Transverse colon (tissue), 4 donors: ENCODE measurements at regions not wholly inside any gene's neighbourhood (a gene's known extent, or its start where the extent isn't known, plus 50 kb on each side); places are given as distances from the start of the nearest gene placed in this dataset.

Source experiments
- DNase-seq: peaks from one replicate; pipeline ENCODE4 v3.0.0-alpha.2; 2019
- H3K27ac ChIP-seq, 4 donors: fragments of 200-600 bp; sonication (generic); 2 replicates each; pipeline ENCODE4 v1.5.1; 2016 to 2018; ENCODE audit warnings: inconsistent platforms in 4 of 4
- H3K27me3 ChIP-seq: fragments of 200-600 bp; sonication (generic); 2 replicates; pipeline ENCODE4 v1.5.1; 2017; ENCODE audit warnings: inconsistent platforms
- H3K36me3 ChIP-seq, 4 donors: fragments of 200-600 bp; sonication (generic); 2 replicates each; pipeline ENCODE4 v1.5.1; 2017 to 2019; ENCODE audit warnings: inconsistent platforms in 4 of 4
- H3K4me1 ChIP-seq, 4 donors: fragments of 200-600 bp; sonication (generic); 2 replicates each; pipeline ENCODE4 v1.5.1; 2017 to 2020; ENCODE audit warnings: inconsistent platforms in 4 of 4
- H3K4me3 ChIP-seq, 4 donors: fragments of 200-600 bp; sonication (generic); 1 replicate in 1 of 4; 2 replicates in 3 of 4; pipeline versions ENCODE4 v1.5.1 to v1.6.1; 2017 to 2019; ENCODE audit warnings: inconsistent platforms in 4 of 4
- H3K9me3 ChIP-seq, 2 donors: fragments of 200-600 bp; sonication (generic); 2 replicates each; pipeline ENCODE4 v1.5.1; 2017 to 2019; ENCODE audit warnings: inconsistent platforms in 2 of 2
- CTCF ChIP-seq, 5 experiments: fragments of 200-600 bp in 3 of 5; fragments of 450-650 bp in 2 of 5; sonication (generic) in 3 of 5; IDR thresholded peaks; 1 replicate in 2 of 5; 2 replicates in 3 of 5; pipeline ENCODE4 v1.5.1; 2016 to 2017; ENCODE audit warnings: antibody characterized with exemption in 5 of 5, inconsistent platforms in 3 of 5, mild to moderate bottlenecking in 2 of 5, moderate library complexity in 1 of 5
- EP300 ChIP-seq: sonication (generic); formaldehyde crosslinking; IDR thresholded peaks from one replicate; pipeline ENCODE4 v1.6.1; 2017; ENCODE audit warnings: antibody characterized with exemption, low read depth
- POLR2A ChIP-seq: fragments of 450-650 bp; IDR thresholded peaks from one replicate; pipeline ENCODE4 v1.6.1; 2016; ENCODE audit warnings: antibody characterized with exemption, mild to moderate bottlenecking, moderate library complexity
- POLR2AphosphoS5 ChIP-seq, 3 donors: sonication (generic); formaldehyde crosslinking; IDR thresholded peaks; one replicate each; pipeline ENCODE4 v1.6.1; 2016; ENCODE audit warnings: antibody characterized with exemption in 3 of 3
- WGBS, 2 donors: methylation state at CpG; one replicate each; pipeline ENCODE4 v1.1.5; 2018; ENCODE audit warnings: low coverage in 1 of 2; 5-methylcytosine and 5-hydroxymethylcytosine counted together
- in situ Hi-C, 4 donors: fragments of 200-750 bp; cut with MboI; loops; one replicate each; pipeline versions ENCODE4 v1.15.0 to v1.15.1; 2017; ENCODE audit warnings: low sequenced_read_pairs in 3 of 4, low pct_ligation_motif_present in 1 of 4, low pct_unique_long_range_greater_than_20kb in 1 of 4
- intact Hi-C: fragments of 100-400 bp; cut with DNase I; formaldehyde crosslinking; loops from one replicate; pipeline ENCODE4 v1.15.1; 2023; ENCODE audit warnings: low total_unique reads

- peaks cover 3% of the 10 kb centered on the region for H3K27me3 ChIP-seq
- intact Hi-C loops (no loop called here), in situ Hi-C loops (no loop called here)
- no peak overlapping the region for H3K27ac ChIP-seq
- DNase-seq: no peak
- no peaks in the 10 kb centered on the region for H3K4me1 ChIP-seq
- H3K36me3 ChIP-seq: no peaks in the 10 kb centered on the region
- TF ChIP-seq POLR2AphosphoS5 (IDR thresholded peaks at IDR 0.05) (no peak), CTCF (IDR thresholded peaks at IDR 0.05) (no peak), POLR2A (no peak), EP300 (no peak)
- 40 to 50% methylated on average over 1 to 5 of the region's 5 CpGs for WGBS, 2 donors
- no peak overlapping the region for H3K4me3 ChIP-seq
- H3K9me3 ChIP-seq: no peaks in the 10 kb centered on the region
Measured at GRCh38 chr20:61117725-61118124, 134.3 kb upstream of the CDH4 start.

GRCh38 chr20:61118429-61119224, 133.4 kb upstream of the CDH4 start:
- peaks cover 3% of the 10 kb centered on the region for H3K27me3 ChIP-seq
- in situ Hi-C loops: no loop called here
- no peaks in the 10 kb centered on the region for H3K36me3 ChIP-seq
- no peak overlapping the region for H3K27ac ChIP-seq
- WGBS, 2 donors: 74 to 80% methylated on average over 2 to 14 of the region's 14 CpGs
- DNase-seq: no peak
- H3K4me1 ChIP-seq: no peaks in the 10 kb centered on the region
- H3K4me3 ChIP-seq: no peak overlapping the region
- intact Hi-C loops: no loop called here
- TF ChIP-seq POLR2A: no peak
- TF ChIP-seq POLR2AphosphoS5 (IDR thresholded peaks at IDR 0.05): no peak
- no peak for TF ChIP-seq CTCF (IDR thresholded peaks at IDR 0.05)
- no peak for TF ChIP-seq EP300
- H3K9me3 ChIP-seq: no peaks in the 10 kb centered on the region

- intact Hi-C loops: no loop called here
- no peak overlapping the region for H3K4me3 ChIP-seq
- H3K9me3 ChIP-seq: no peaks in the 10 kb centered on the region
- in situ Hi-C loops: no loop called here
- no peak overlapping the region for H3K27ac ChIP-seq
- H3K4me1 ChIP-seq: no peaks in the 10 kb centered on the region
- 53 to 62% methylated on average over 5 to 10 of the region's 10 CpGs for WGBS, 2 donors
- TF ChIP-seq POLR2AphosphoS5 (IDR thresholded peaks at IDR 0.05) (no peak), CTCF (IDR thresholded peaks at IDR 0.05) (no peak), POLR2A (no peak), EP300 (no peak)
- DNase-seq: no peak
- H3K27me3 ChIP-seq: peaks cover 3% of the 10 kb centered on the region
- H3K36me3 ChIP-seq: no peaks in the 10 kb centered on the region
Measured at GRCh38 chr20:61119273-61119672, 132.8 kb upstream of the CDH4 start.

GRCh38 chr20:61119794-61120410, 132.2 kb upstream of the CDH4 start:
- Histone ChIP-seq H3K27me3 (peaks cover 3% of the 10 kb centered on the region), H3K27ac (no peak overlapping the region), H3K4me1 (no peaks in the 10 kb centered on the region), H3K4me3 (no peak overlapping the region), H3K36me3 (no peaks in the 10 kb centered on the region), H3K9me3 (no peaks in the 10 kb centered on the region)
- WGBS, 2 donors: 51 to 52% methylated on average over 12 of the region's 12 CpGs
- DNase-seq: no peak
- in situ Hi-C loops (no loop called here), intact Hi-C loops (no loop called here)
- TF ChIP-seq POLR2A (no peak), EP300 (no peak), CTCF (IDR thresholded peaks at IDR 0.05) (no peak), POLR2AphosphoS5 (IDR thresholded peaks at IDR 0.05) (no peak)
